K562 (cell line): ENCODE measurements at regions not wholly inside any gene's neighbourhood (a gene's known extent, or its start where the extent isn't known, plus 50 kb on each side); places are given as distances from the start of the nearest gene placed in this dataset.

Experiments
- BCOR ChIP-seq: fragments of 450-650 bp; IDR thresholded peaks from 2 replicates; pipeline ENCODE4 v1.6.1; 2016
- CHD4 ChIP-seq: fragments of 200-600 bp; sonication (generic); IDR thresholded peaks from 3 replicates; pipeline ENCODE4 v1.6.1; 2012; ENCODE audit warnings: low read depth, mild to moderate bottlenecking, mixed read lengths, low read length, inconsistent platforms; ENCODE audit not compliant: insufficient read depth, insufficient replicate concordance, poor library complexity, severe bottlenecking
- CTCF ChIP-seq, 3 experiments: IDR thresholded peaks in 2 of 3; conservative IDR thresholded peaks in 1 of 3; 2 replicates each; pipeline ENCODE4 v1.5.1; 2011 to 2012; ENCODE audit warnings: low read length in 3 of 3, mild to moderate bottlenecking in 3 of 3, control low read depth in 2 of 3, improper control_type of control experiment in 1 of 3, inconsistent platforms in 1 of 3, low read depth in 1 of 3, mixed read lengths in 1 of 3, moderate library complexity in 1 of 3; ENCODE audit not compliant: insufficient read depth in 2 of 3
- CXXC5 ChIP-seq: fragments of 250-450 bp; sonication (Bioruptor Pico); IDR thresholded peaks from 2 replicates; pipeline ENCODE4 v1.8.0; 2022; ENCODE audit warnings: inconsistent platforms, mild to moderate bottlenecking, moderate library complexity
- GABPB1 ChIP-seq: sonication (generic); formaldehyde crosslinking; IDR thresholded peaks from 2 replicates; pipeline ENCODE4 v1.8.0; 2022; ENCODE audit warnings: mild to moderate bottlenecking, missing genetic modification reagents
- GTF3C2 ChIP-seq: IDR thresholded peaks from 3 replicates; pipeline ENCODE4 v1.6.1; 2011; ENCODE audit warnings: borderline replicate concordance, mild to moderate bottlenecking, moderate library complexity; ENCODE audit not compliant: insufficient read length; ENCODE audit errors: extremely low read depth
- L3MBTL2 ChIP-seq: fragments of 450-650 bp; IDR thresholded peaks from 2 replicates; pipeline ENCODE4 v1.6.1; 2016; ENCODE audit warnings: mild to moderate bottlenecking, moderate library complexity
- PBX2 ChIP-seq, 2 experiments: IDR thresholded peaks in 1 of 2; conservative IDR thresholded peaks in 1 of 2; 2 replicates each; pipeline ENCODE4 v1.6.1; 2016; ENCODE audit warnings: low read depth in 2 of 2, mild to moderate bottlenecking in 1 of 2, missing compliant biosample characterization in 1 of 2, missing genetic modification characterization in 1 of 2, moderate library complexity in 1 of 2
- RCOR1 ChIP-seq, 2 experiments: IDR thresholded peaks; 2 replicates each; pipeline ENCODE4 v1.6.1; 2012; ENCODE audit warnings: low read depth in 2 of 2, low read length in 2 of 2, borderline replicate concordance in 1 of 2, improper control_type of control experiment in 1 of 2
- UBTF ChIP-seq, 2 experiments: IDR thresholded peaks; 2 replicates each; pipeline ENCODE4 v1.6.1; 2012; ENCODE audit warnings: improper control_type of control experiment in 2 of 2, low read depth in 2 of 2, low read length in 2 of 2, borderline replicate concordance in 1 of 2
- ZBTB2 ChIP-seq: fragments of 450-650 bp; IDR thresholded peaks from 2 replicates; pipeline ENCODE4 v1.6.1; 2016; ENCODE audit warnings: antibody characterized with exemption
- ZKSCAN8 ChIP-seq: fragments of 200-800 bp; sonication (Bioruptor generic); IDR thresholded peaks from 2 replicates; pipeline ENCODE4 v1.6.1; 2016; ENCODE audit warnings: missing genetic modification characterization, missing compliant biosample characterization
- ZNF431 ChIP-seq: sonication (generic); formaldehyde crosslinking; IDR thresholded peaks from 2 replicates; pipeline ENCODE4 v1.8.0; 2022; ENCODE audit warnings: mild to moderate bottlenecking, missing genetic modification reagents
- ZNF436 ChIP-seq: fragments of 250-450, 450-650 bp; sonication (Bioruptor Pico); formaldehyde crosslinking; IDR thresholded peaks from 2 replicates; pipeline ENCODE4 v1.7.0; 2020; ENCODE audit warnings: mild to moderate bottlenecking

- TF ChIP-seq GTF3C2 = peak; percentile 64
- TF ChIP-seq PBX2 (CRISPR knock-in tag; IDR thresholded peaks at IDR 0.05; ENCODE audit: low read depth) = no peak
- TF ChIP-seq PBX2 (tag; conservative IDR thresholded peaks at IDR 0.05; ENCODE audit: low read depth) = peak; percentile 87
- TF ChIP-seq ZKSCAN8 = no peak
- TF ChIP-seq RCOR1 (IDR thresholded peaks at IDR 0.05; ENCODE audit: borderline replicate concordance in 1 of 2, low read depth in 2 of 2, low read length in 2 of 2) = peak in 1 of 2 experiments; percentile 70; a peak in 1 of 4 replicates
- peak; percentile 99 for TF ChIP-seq ZNF436 (CRISPR knock-in tag)
- 0 out of 4 replicates have a peak, but pooled peaks of 1 of the 2 experiments have one; percentile 64 for TF ChIP-seq UBTF (IDR thresholded peaks at IDR 0.05; ENCODE audit: borderline replicate concordance in 1 of 2, low read depth in 2 of 2, low read length in 2 of 2)
- TF ChIP-seq BCOR = peak; percentile 67
- no peak for TF ChIP-seq ZNF431 (CRISPR knock-in tag)
- peak; percentile 46; the same call in 1 of the 2 replicates for TF ChIP-seq CXXC5 (CRISPR knock-in tag)
- peak; percentile 50 to 77 (median 74) for TF ChIP-seq CTCF (IDR thresholded peaks at IDR 0.05 in 2 of 3, conservative IDR thresholded peaks at IDR 0.05 in 1 of 3; ENCODE audit: insufficient read depth in 2 of 3, low read depth in 1 of 3, low read length in 3 of 3)
- TF ChIP-seq GABPB1 (CRISPR knock-in tag) = no peak
- TF ChIP-seq ZBTB2 = no peak
- peak; percentile 27 for TF ChIP-seq CHD4
- TF ChIP-seq L3MBTL2 = peak; percentile 58; the same call in 1 of the 2 replicates
Measured at GRCh38 chr6:41442800-41443501, 103.2 kb upstream of the FOXP4 start (continued).
